ENCODE measurements at regions not wholly inside any gene's neighbourhood (a gene's known extent, or its start where the extent isn't known, plus 50 kb on each side); places are given as distances from the start of the nearest gene placed in this dataset.

DNA sequence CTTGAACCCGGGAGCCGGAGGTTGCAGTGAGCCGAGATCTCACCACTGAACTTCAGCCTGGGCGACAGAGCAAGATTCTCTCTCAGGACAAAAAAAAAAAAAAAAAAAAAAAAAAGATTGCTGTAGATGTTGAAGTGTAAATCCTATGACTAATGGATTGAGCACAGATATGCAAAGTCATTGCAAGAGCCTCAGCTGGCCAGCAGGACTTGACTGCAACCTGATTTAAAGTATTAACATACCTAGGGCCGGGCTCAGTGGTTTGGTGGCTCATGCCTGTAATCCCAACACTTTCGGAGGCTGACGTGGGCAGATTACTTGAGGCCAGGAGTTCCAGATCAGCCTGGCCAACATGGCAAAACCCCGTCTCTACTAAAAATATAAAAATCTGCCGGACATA lies 69.6 kb upstream of the EPCAM start:
- DNase-seq (ENCODE audit: low read depth, low spot score) (no peak), ATAC-seq (no peak)
- Histone ChIP-seq H3K4me1 (ENCODE audit: control insufficient read depth, insufficient read depth, low read length) (no peaks in the 10 kb centered on the region), H3K9me3 (ENCODE audit: control insufficient read depth, insufficient read depth, low read depth, low read length) (no peaks in the 10 kb centered on the region), H3K4me3 (ENCODE audit: low read depth in 2 of 2, low read length in 2 of 2) (no peak overlapping the region), H3K36me3 (ENCODE audit: control insufficient read depth, insufficient read depth, low read length) (no peaks in the 10 kb centered on the region), H3K27me3 (ENCODE audit: control insufficient read depth, insufficient read depth, low read length) (no peaks in the 10 kb centered on the region), H3K27ac (ENCODE audit: low read length) (no peak overlapping the region)
- BruUV-seq (replicated peaks), result no TSS peak
- intact Hi-C loops (cut with micrococcal nuclease; ENCODE audit: unreplicated experiment) (no loop called here), in situ Hi-C loops (cut with HindIII; ENCODE audit: low pct_unique_long_range_greater_than_20kb, low sequenced_read_pairs) (no loop called here)
- TF ChIP-seq SIN3A (IDR thresholded peaks at IDR 0.05; ENCODE audit: borderline replicate concordance, insufficient read depth, low read depth, low read length) (no peak), CTCF (IDR thresholded peaks at IDR 0.05) (no peak), TCF7L2 (IDR thresholded peaks at IDR 0.05; ENCODE audit: low read depth, low read length) (no peak), POLR2AphosphoS5 (IDR thresholded peaks at IDR 0.05; ENCODE audit: low read depth, low read length) (no peak), REST (IDR thresholded peaks at IDR 0.05; ENCODE audit: insufficient read depth in 1 of 2, low read depth in 2 of 2, low read length in 1 of 2) (no peak)
- POLR2A ChIA-PET, result no interaction called here
- CTCF ChIA-PET, result no interaction called here

GRCh38 chr2:47298771-47299170 lies 70.3 kb upstream of the EPCAM start:
- H3K4me3 ChIP-seq (ENCODE audit: low read depth in 2 of 2, low read length in 2 of 2), result no peak overlapping the region
- intact Hi-C loops (cut with micrococcal nuclease; ENCODE audit: unreplicated experiment) (no loop called here), in situ Hi-C loops (cut with HindIII; ENCODE audit: low pct_unique_long_range_greater_than_20kb, low sequenced_read_pairs) (no loop called here)
- H3K27me3 ChIP-seq (ENCODE audit: control insufficient read depth, insufficient read depth, low read length), result no peaks in the 10 kb centered on the region
- ATAC-seq (no peak), DNase-seq (ENCODE audit: low read depth, low spot score) (no peak)
- no peaks in the 10 kb centered on the region for H3K36me3 ChIP-seq (ENCODE audit: control insufficient read depth, insufficient read depth, low read length)
- no peaks in the 10 kb centered on the region for H3K9me3 ChIP-seq (ENCODE audit: control insufficient read depth, insufficient read depth, low read depth, low read length)
- no peak overlapping the region for H3K27ac ChIP-seq (ENCODE audit: low read length)
- no TSS peak for BruUV-seq (replicated peaks)
- no peak for TF ChIP-seq SIN3A (IDR thresholded peaks at IDR 0.05; ENCODE audit: borderline replicate concordance, insufficient read depth, low read depth, low read length)
- no peak for TF ChIP-seq TCF7L2 (IDR thresholded peaks at IDR 0.05; ENCODE audit: low read depth, low read length)
- no peak for TF ChIP-seq POLR2AphosphoS5 (IDR thresholded peaks at IDR 0.05; ENCODE audit: low read depth, low read length)
- H3K4me1 ChIP-seq (ENCODE audit: control insufficient read depth, insufficient read depth, low read length), result no peaks in the 10 kb centered on the region
- POLR2A ChIA-PET, result no interaction called here
- CTCF ChIA-PET, result no interaction called here

DNA sequence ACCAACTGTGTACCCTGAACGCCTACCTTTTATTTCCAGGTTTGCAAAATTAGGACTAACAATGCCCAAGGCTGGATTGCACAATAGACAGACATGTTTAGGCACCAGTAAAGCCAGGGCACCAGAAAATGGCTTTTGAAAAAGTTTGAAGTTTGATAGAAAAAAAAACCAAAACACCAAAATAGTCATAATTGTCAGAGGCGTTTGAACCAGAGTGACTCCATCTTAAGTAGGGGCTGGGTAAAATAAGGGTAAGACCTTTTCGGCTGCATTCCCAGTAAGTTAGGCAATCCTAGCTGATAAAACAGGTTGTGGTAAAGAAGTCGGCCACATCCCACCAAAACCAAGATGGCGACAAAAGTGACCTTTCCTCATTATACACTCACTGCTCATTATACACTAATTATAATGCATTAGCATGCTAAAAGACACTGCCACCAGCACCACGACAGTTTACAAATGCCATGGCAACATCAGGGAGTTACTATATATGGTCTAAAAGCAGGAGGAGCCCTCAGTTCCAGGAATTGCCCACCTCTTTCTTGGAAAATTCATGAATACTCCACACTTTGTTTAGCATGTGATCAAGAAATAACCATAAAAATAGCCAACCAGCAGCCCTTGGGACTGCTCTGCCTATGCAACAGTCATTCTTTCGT lies 71.2 kb upstream of the EPCAM start:
- no peak overlapping the region for H3K27ac ChIP-seq (ENCODE audit: low read length)
- H3K4me3 ChIP-seq (ENCODE audit: low read depth in 2 of 2, low read length in 2 of 2), result no peak overlapping the region
- ChIA-PET CTCF (no interaction called here), POLR2A (no interaction called here)
- BruUV-seq (replicated peaks), result no TSS peak
- no peaks in the 10 kb centered on the region for H3K27me3 ChIP-seq (ENCODE audit: control insufficient read depth, insufficient read depth, low read length)
- H3K9me3 ChIP-seq (ENCODE audit: control insufficient read depth, insufficient read depth, low read depth, low read length), result no peaks in the 10 kb centered on the region
- TF ChIP-seq CTCF (IDR thresholded peaks at IDR 0.05), result no peak
- no peak for TF ChIP-seq SIN3A (IDR thresholded peaks at IDR 0.05; ENCODE audit: borderline replicate concordance, insufficient read depth, low read depth, low read length)
- no peak for TF ChIP-seq TCF7L2 (IDR thresholded peaks at IDR 0.05; ENCODE audit: low read depth, low read length)
- no peak for TF ChIP-seq POLR2AphosphoS5 (IDR thresholded peaks at IDR 0.05; ENCODE audit: low read depth, low read length)
- no peak for TF ChIP-seq REST (IDR thresholded peaks at IDR 0.05; ENCODE audit: insufficient read depth in 1 of 2, low read depth in 2 of 2, low read length in 1 of 2)
- no peaks in the 10 kb centered on the region for H3K36me3 ChIP-seq (ENCODE audit: control insufficient read depth, insufficient read depth, low read length)
- no peak for DNase-seq (ENCODE audit: low read depth, low spot score)
- intact Hi-C loops (cut with micrococcal nuclease; ENCODE audit: unreplicated experiment), result no loop called here
- H3K4me1 ChIP-seq (ENCODE audit: control insufficient read depth, insufficient read depth, low read length), result no peaks in the 10 kb centered on the region
- in situ Hi-C loops (cut with HindIII; ENCODE audit: low pct_unique_long_range_greater_than_20kb, low sequenced_read_pairs), result no loop called here
- no peak for ATAC-seq

Measured in Panc1 (cell line).